ENCODE measurements at regions not wholly inside any gene's neighbourhood (a gene's known extent, or its start where the extent isn't known, plus 50 kb on each side); places are given as distances from the start of the nearest gene placed in this dataset.
A peak's percentile ranks its signal among the peaks of the same experiment; 100 is the strongest.

- H3K4me1 Mint-ChIP-seq: no peaks in the 10 kb centered on the region
- peaks cover 18% of the 10 kb centered on the region for H3K9me3 Mint-ChIP-seq
- no peak overlapping the region for H3K27ac Mint-ChIP-seq (ENCODE audit: low read depth)
- no peaks in the 10 kb centered on the region for H3K36me3 Mint-ChIP-seq (ENCODE audit: insufficient read depth)
- no peaks in the 10 kb centered on the region for H3K27me3 Mint-ChIP-seq
- DNase-seq (ENCODE audit: low spot score in 2 of 2): no peak
- no peak for ATAC-seq (replicated peaks; ENCODE audit: extremely low read depth, poor library complexity, severe bottlenecking)
- no peak overlapping the region for H3K4me3 Mint-ChIP-seq
Observed at GRCh38 chr5:153340139-153340538, 150.3 kb upstream of the GRIA1 start.

GRCh38 chr5:153340738-153341137 lies 149.7 kb upstream of the GRIA1 start:
- Mint-ChIP-seq H3K4me3 (no peak overlapping the region), H3K27me3 (no peaks in the 10 kb centered on the region), H3K36me3 (ENCODE audit: insufficient read depth) (no peaks in the 10 kb centered on the region), H3K4me1 (no peaks in the 10 kb centered on the region), H3K27ac (ENCODE audit: low read depth) (no peak overlapping the region), H3K9me3 (peaks cover 19% of the 10 kb centered on the region)
- ATAC-seq (replicated peaks; ENCODE audit: extremely low read depth, poor library complexity, severe bottlenecking): no peak
- no peak for DNase-seq (ENCODE audit: low spot score in 2 of 2)

GRCh38 chr5:153342487-153342886 lies 148.0 kb upstream of the GRIA1 start:
- no peak overlapping the region for H3K4me3 Mint-ChIP-seq
- H3K27ac Mint-ChIP-seq (ENCODE audit: low read depth): no peak overlapping the region
- peaks cover 2% of the 10 kb centered on the region for H3K36me3 Mint-ChIP-seq (ENCODE audit: insufficient read depth)
- DNase-seq (ENCODE audit: low spot score in 2 of 2): no peak
- ATAC-seq (replicated peaks; ENCODE audit: extremely low read depth, poor library complexity, severe bottlenecking): no peak
- H3K27me3 Mint-ChIP-seq: no peaks in the 10 kb centered on the region
- H3K4me1 Mint-ChIP-seq: no peaks in the 10 kb centered on the region
- H3K9me3 Mint-ChIP-seq: peaks cover 11% of the 10 kb centered on the region

DNA sequence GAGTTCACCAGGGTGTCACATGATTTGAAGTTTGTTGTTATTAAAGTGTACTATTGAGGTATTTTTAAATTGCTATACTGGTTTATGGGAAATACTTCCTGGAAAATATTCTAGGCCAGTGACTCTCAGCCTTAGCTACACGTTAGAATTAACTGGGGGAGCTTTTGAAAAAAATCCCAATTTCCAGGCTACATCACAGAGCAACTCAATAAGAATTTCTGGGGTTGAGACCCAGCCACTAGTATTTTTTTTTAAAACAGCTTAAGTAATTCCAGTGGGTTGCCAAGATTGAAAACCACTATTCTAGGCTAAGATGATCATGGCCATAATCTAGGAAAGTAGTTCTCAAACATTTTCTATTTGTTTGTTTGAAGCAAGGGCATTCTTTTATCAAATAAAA lies 142.9 kb upstream of the GRIA1 start:
- Mint-ChIP-seq H3K4me1 (peaks cover 2% of the 10 kb centered on the region), H3K27me3 (no peaks in the 10 kb centered on the region), H3K27ac (ENCODE audit: low read depth) (no peak overlapping the region), H3K36me3 (ENCODE audit: insufficient read depth) (peaks cover 2% of the 10 kb centered on the region), H3K9me3 (peaks cover 6% of the 10 kb centered on the region), H3K4me3 (no peak overlapping the region)
- DNase-seq (ENCODE audit: low spot score in 2 of 2) (no peak), ATAC-seq (replicated peaks; ENCODE audit: extremely low read depth, poor library complexity, severe bottlenecking) (no peak)

GRCh38 chr5:153350175-153350883 lies 140.1 kb upstream of the GRIA1 start:
- ATAC-seq (replicated peaks; ENCODE audit: extremely low read depth, poor library complexity, severe bottlenecking): no peak

DNA sequence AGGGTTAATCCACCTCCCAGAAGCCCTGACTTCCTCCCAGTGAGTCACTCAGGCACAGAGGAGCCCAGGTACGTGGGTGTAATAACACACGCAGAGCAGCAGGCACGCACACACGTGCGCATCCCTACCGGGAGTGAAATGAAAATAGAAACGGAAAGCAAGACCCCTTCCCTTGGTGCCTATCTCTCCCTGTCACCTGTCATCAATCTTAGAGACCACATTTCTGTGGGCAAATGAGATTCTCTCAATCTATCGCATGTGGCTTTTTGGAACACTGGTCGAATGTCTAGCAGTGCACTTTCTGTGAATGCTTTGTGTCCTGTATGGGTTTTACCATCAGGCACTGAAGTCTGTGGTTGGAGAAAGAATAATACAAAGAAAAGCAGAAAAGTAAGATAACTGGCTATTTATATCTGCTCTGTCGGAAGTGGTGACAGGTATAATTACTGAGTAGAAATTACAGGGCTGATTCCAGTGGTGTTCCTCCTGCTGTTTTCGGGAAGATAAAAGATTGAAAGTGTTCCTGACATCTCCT lies 137.7 kb upstream of the GRIA1 start:
- Mint-ChIP-seq H3K9me3 (peaks cover 6% of the 10 kb centered on the region), H3K27ac (ENCODE audit: low read depth) (no peak overlapping the region), H3K4me1 (peaks cover 10% of the 10 kb centered on the region), H3K4me3 (peak overlapping the region; percentile 51), H3K36me3 (ENCODE audit: insufficient read depth) (no peaks in the 10 kb centered on the region), H3K27me3 (peaks cover 11% of the 10 kb centered on the region)
- DNase-seq (ENCODE audit: low spot score in 2 of 2) (no peak), ATAC-seq (replicated peaks; ENCODE audit: extremely low read depth, poor library complexity, severe bottlenecking) (peak; percentile 28)

More at GRCh38 chr5:153350175-153350883, 140.1 kb upstream of the GRIA1 start:
- Mint-ChIP-seq H3K36me3 (ENCODE audit: insufficient read depth) (peaks cover 2% of the 10 kb centered on the region), H3K27ac (ENCODE audit: low read depth) (no peak overlapping the region), H3K4me1 (peaks cover 10% of the 10 kb centered on the region), H3K4me3 (no peak overlapping the region), H3K27me3 (peaks cover 11% of the 10 kb centered on the region), H3K9me3 (peaks cover 1% of the 10 kb centered on the region)
- DNase-seq (ENCODE audit: low spot score in 2 of 2): no peak

DNA sequence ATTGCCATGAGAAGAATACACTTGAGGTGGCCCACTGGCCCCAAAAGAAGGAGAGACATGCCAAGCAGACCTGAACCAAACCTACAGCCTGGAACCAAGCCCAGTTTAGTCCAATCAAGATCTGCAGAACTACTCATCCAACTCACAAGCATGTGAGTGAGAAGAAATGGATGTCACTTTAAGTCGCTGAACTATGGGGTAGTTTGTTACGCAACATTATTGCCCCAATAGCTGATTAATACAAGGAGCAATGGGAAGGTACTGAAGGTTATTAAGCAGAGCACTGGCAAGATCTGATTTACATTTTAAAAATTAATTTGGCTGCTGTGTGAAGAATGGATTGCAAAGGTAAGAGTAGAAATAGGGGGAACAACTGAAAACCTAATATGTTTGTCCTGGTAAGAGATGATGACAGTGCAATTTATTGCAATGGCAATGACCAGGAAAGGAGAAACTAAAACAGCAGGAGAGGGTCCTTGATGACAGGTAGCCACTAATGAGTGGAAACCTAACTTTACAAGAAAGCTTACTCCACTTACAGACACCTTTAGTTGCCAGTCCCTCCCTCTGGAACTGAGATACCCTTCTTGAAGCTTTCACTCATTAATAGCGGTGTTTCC lies 132.9 kb upstream of the GRIA1 start:
- H3K27ac Mint-ChIP-seq (ENCODE audit: low read depth): no peak overlapping the region
- peaks cover 6% of the 10 kb centered on the region for H3K9me3 Mint-ChIP-seq
- peaks cover 11% of the 10 kb centered on the region for H3K27me3 Mint-ChIP-seq
- peaks cover 8% of the 10 kb centered on the region for H3K4me1 Mint-ChIP-seq
- no peaks in the 10 kb centered on the region for H3K36me3 Mint-ChIP-seq (ENCODE audit: insufficient read depth)
- no peak overlapping the region for H3K4me3 Mint-ChIP-seq
- DNase-seq (ENCODE audit: low spot score in 2 of 2): no peak
- no peak for ATAC-seq (replicated peaks; ENCODE audit: extremely low read depth, poor library complexity, severe bottlenecking)

DNA sequence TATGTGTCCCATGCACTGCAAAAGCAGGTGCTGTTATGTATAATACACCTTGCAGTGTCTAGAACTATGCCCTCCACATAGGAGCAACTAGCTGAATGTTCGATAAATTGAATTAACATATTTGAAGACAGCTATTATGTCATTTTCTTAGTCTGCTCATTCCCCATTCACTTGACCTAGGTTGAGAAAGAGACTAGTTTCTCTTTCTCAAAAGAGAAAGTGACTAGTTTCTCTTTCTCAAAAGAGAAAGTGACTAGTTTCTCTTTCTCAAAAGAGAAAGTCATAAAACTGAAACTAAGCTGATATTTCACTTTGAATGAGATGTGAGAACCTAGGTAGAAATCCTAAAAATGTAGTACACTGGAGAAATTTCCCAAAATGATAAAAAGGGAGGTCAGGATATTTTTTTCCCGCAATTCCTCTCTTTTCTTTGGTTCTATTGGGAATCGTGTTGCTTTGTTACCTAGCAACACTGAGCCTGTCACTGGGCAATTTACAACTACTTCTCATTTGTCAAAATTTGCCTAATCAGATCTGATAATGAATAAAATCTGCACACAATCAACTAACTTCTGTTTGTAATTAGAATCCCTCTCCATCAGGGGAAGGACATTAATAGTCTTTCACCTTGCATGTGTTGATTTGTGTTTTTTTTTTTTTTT lies 132.0 kb upstream of the GRIA1 start:
- H3K27me3 Mint-ChIP-seq: peaks cover 5% of the 10 kb centered on the region
- no peaks in the 10 kb centered on the region for H3K36me3 Mint-ChIP-seq (ENCODE audit: insufficient read depth)
- H3K9me3 Mint-ChIP-seq: peaks cover 6% of the 10 kb centered on the region
- no peak overlapping the region for H3K27ac Mint-ChIP-seq (ENCODE audit: low read depth)
- peak overlapping the region; percentile 23 for H3K4me3 Mint-ChIP-seq
- ATAC-seq (replicated peaks; ENCODE audit: extremely low read depth, poor library complexity, severe bottlenecking): no peak
- no peak for DNase-seq (ENCODE audit: low spot score in 2 of 2)
- no peaks in the 10 kb centered on the region for H3K4me1 Mint-ChIP-seq

GRCh38 chr5:153360860-153361259 lies 129.6 kb upstream of the GRIA1 start:
- ATAC-seq (replicated peaks; ENCODE audit: extremely low read depth, poor library complexity, severe bottlenecking) (no peak), DNase-seq (ENCODE audit: low spot score in 2 of 2) (no peak)
- H3K4me3 Mint-ChIP-seq: no peak overlapping the region
- H3K27me3 Mint-ChIP-seq: no peaks in the 10 kb centered on the region
- no peaks in the 10 kb centered on the region for H3K36me3 Mint-ChIP-seq (ENCODE audit: insufficient read depth)
- no peaks in the 10 kb centered on the region for H3K4me1 Mint-ChIP-seq
- H3K27ac Mint-ChIP-seq (ENCODE audit: low read depth): no peak overlapping the region
- peaks cover 9% of the 10 kb centered on the region for H3K9me3 Mint-ChIP-seq

GRCh38 chr5:153361735-153362409 lies 128.6 kb upstream of the GRIA1 start:
- ATAC-seq (replicated peaks; ENCODE audit: extremely low read depth, poor library complexity, severe bottlenecking): no peak
- H3K36me3 Mint-ChIP-seq (ENCODE audit: insufficient read depth): no peaks in the 10 kb centered on the region
- H3K4me3 Mint-ChIP-seq: no peak overlapping the region
- DNase-seq (ENCODE audit: low spot score in 2 of 2): no peak
- peaks cover 11% of the 10 kb centered on the region for H3K9me3 Mint-ChIP-seq
- H3K27ac Mint-ChIP-seq (ENCODE audit: low read depth): no peak overlapping the region
- H3K27me3 Mint-ChIP-seq: no peaks in the 10 kb centered on the region
- H3K4me1 Mint-ChIP-seq: no peaks in the 10 kb centered on the region

DNA sequence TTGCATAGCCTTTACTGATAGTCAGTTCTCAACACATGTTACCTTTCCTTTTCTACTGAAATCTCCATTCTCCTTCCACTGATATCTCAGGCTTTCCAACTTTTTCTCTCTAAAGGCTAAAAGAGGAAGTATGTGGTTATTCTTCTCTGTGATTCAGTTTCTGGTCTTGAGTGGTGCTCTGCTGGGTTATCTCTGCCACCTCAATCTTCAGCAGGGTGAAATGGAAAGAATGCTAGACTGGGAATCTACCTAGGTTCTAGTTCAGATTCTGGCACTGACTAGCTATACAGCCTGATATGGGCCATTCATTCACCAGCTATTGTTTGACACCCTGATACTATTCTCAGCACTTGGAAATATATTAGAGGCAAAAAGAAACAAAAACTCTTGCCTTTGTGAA lies 124.9 kb upstream of the GRIA1 start:
- H3K27me3 Mint-ChIP-seq: no peaks in the 10 kb centered on the region
- no peak overlapping the region for H3K27ac Mint-ChIP-seq (ENCODE audit: low read depth)
- no peak overlapping the region for H3K4me3 Mint-ChIP-seq
- peaks cover 24% of the 10 kb centered on the region for H3K9me3 Mint-ChIP-seq
- H3K36me3 Mint-ChIP-seq (ENCODE audit: insufficient read depth): no peaks in the 10 kb centered on the region
- H3K4me1 Mint-ChIP-seq: no peaks in the 10 kb centered on the region
- DNase-seq (ENCODE audit: low spot score in 2 of 2) (no peak), ATAC-seq (replicated peaks; ENCODE audit: extremely low read depth, poor library complexity, severe bottlenecking) (no peak)

DNA sequence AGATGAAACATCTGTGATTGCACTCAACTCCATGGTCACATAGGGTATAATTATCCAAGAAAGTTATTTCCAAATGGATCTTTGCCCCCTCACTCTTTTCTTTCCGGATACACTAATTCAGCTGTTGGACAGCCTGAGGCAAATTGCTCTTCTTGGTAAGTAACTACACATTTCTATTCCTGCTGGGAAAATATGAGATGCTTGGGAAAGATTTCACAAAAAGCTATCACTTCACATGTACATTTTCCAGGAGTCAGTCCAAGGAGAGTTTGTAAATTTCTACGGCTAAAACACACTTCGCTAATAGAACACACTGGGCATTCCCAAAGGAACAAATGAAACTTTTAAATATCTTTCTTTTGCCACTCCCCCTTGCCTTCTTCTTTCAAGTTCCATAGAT lies 123.0 kb upstream of the GRIA1 start:
- ATAC-seq (replicated peaks; ENCODE audit: extremely low read depth, poor library complexity, severe bottlenecking): no peak
- peaks cover 24% of the 10 kb centered on the region for H3K9me3 Mint-ChIP-seq
- H3K4me3 Mint-ChIP-seq: no peak overlapping the region
- no peaks in the 10 kb centered on the region for H3K27me3 Mint-ChIP-seq
- no peak for DNase-seq (ENCODE audit: low spot score in 2 of 2)
- H3K4me1 Mint-ChIP-seq: no peaks in the 10 kb centered on the region
- H3K27ac Mint-ChIP-seq (ENCODE audit: low read depth): no peak overlapping the region
- no peaks in the 10 kb centered on the region for H3K36me3 Mint-ChIP-seq (ENCODE audit: insufficient read depth)
